Lung microvascular endothelial cell (primary cell): ENCODE measurements at regions not wholly inside any gene's neighbourhood (a gene's known extent, or its start where the extent isn't known, plus 50 kb on each side); places are given as distances from the start of the nearest gene placed in this dataset.

Source experiments
- DNase-seq, 2 donors: peaks; one replicate each; pipeline versions ENCODE4 v3.0.0 to v3.0.0-alpha.2; 2010; ENCODE audit warnings: low read depth in 2 of 2

DNA sequence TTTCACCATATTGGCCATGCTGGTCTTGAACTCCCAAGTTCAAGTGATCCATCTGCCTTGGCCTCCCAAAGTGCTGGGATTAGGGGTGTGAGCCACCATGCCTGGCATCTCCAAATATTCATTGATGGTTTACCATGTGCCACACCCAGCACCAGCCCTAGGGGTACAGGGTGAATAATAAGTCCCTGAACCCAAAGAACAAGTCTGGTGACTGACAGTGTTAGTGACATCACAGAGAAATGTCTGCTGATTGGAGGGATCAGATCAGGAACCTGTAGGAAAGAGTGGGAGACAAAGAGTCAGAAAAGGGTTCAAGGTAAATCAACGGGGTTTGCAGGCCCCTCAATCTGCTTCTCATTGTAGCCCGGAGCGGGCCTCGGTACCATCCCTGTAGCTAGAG is 118.4 kb upstream of the NABP1 start:
- DNase-seq: no peak

DNA sequence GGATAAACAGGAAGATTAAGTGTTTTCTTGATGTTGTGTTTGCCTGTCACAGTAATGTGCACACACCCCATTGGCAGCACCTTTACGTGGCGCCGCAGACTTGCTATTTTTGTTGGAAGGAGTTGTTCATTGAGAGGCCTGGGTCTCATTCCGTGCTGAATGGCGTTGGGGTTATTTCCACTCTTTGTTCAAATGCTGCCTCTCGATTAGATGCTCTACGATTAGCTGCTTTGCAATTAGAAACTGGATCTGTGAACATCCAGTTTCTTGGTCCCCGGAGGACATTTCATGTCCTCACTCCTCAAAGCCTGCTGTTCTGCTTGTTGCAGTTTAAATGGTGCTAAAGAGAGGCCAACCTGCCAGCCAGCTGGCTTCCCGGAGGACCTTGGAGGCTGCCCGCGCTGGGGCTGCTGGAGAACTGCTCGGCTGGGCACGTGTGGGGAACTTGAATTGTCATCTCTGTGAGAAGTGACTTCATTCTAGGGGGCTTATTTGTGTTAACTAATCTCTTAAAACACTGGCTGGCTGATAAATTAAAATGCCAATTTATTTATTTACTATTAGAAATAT is 117.4 kb upstream of the NABP1 start:
- DNase-seq: no peak

- DNase-seq: no peak
Measured at GRCh38 chr2:191565120-191565519, 112.8 kb upstream of the NABP1 start.

DNA sequence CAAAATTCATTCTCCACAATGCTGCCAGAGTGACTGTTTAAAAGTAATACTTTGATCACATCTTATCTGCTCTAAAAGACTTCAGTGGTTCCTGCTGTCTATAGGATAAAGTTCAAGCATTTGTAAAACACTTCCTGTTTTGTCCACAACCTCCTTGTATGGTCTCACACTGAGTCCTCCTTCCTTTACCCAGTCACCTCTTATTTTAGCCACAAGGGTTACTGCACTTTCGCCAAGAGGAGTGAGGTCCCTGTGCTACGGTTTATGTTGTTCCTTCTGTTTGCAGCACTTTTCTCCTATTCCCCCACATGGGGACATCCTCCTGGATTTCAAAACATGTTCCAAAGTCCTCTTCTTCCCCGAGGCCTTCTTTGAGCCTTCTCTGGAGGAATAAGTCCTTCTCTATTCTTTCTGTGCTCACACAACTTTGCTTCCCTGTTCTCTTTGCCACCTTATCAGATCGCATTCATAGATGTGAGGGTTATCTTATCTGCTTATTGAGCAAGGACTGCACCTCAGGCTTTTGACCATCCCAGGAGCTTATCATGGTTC is 112.2 kb upstream of the NABP1 start:
- no peak for DNase-seq

- DNase-seq: peak; percentile 69 to 73
Measured at GRCh38 chr2:191566344-191566743, 111.6 kb upstream of the NABP1 start.

DNA sequence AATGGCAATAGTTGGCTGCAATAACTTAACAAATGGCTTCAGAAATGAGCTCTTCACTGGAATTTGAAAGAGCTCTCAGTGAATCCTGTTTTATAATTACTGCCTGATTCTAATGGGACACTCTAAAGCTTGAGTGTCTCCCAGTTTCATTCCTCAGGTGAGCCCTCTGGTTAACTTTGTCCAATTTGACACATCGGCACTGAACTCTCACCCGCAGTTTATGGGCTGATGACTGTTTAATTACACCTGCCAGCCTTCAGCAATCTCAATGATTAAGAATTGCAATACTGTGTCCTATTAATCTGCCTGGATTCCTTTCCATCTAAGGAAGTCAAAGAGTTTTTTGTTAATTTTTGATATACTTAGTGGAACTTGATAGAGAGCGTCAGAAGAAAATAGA is 110.7 kb upstream of the NABP1 start:
- no peak for DNase-seq

- DNase-seq: no peak
Measured at GRCh38 chr2:191569025-191569424, 108.9 kb upstream of the NABP1 start.

- peak; percentile 52 to 68 for DNase-seq
Measured at GRCh38 chr2:191571163-191571769, 106.7 kb upstream of the NABP1 start.

DNA sequence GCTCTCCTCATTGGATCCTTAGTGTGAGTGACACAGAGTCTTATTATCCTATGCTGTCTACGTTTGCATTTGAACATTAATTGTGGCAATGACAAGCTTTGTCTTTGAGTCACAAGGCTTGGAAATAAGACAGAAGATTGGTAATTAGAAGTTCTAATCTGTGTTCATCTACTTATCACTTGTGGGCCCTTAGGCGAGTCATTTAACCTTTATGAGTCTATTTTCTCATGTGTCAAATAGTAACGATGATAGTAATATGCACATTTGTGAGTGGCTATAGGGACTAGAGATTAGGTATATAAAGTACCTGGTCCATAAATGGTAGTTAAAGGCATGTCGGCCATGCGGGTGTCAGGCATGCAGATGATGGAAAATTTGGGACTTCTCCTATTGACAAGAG is 105.6 kb upstream of the NABP1 start:
- DNase-seq: no peak

DNA sequence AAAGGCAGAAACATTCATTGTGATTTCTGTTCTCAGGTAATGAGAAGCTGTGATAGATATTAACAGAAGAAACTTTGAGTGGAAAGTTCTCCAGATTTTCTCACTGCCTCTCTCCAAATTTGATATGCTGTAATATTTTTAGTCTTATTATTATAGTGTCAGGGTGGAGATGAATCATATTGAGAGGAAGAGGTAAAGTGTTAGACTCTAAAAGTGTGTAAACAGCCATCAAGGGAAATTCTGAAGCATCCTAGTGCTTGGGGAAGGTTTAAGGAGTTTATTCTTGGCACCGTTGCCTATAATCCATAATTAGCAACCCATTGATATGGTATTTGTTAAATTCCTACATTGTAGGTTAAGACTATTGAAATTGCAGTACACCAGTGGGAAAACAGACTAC is 104.7 kb upstream of the NABP1 start:
- DNase-seq: peak in 1 of 2 donors; percentile 7

DNA sequence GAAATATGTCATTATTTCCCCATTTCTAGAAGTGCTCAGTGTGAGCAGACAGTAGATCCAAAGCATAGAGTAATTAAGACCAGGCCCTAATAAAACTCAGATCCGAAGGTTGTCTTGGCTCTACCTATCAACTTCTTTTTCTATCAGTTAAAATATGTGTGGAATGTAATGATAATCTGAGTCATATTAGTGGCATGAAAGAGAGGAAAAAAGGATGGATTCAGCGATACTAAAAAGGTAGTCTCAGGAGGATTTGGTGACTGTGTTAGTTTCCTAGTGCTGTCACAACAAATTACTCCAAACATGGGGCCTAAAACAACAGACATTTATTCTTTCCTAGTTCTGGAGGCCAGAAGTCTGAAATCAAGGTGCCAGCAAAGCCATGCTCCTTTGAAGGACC is 103.7 kb upstream of the NABP1 start:
- no peak for DNase-seq

DNA sequence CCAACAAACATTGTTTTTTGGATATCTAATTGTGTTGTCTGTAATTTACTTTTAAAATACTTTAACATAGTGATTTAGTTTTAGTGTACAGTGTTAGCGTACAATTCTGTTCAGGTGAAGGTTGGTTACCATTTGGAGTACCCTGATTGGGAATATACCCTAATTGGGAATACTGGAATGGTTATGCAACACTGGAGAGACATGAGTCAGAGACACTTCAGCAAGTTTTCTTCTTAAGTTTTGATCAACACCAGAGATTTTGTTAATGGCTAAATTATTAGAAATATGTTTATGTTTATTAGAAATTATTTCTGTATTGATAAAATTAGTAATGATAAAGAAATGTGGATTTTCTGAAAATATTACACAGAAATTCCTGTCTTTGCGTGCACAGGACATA is 100.3 kb upstream of the NABP1 start:
- no peak for DNase-seq

GRCh38 chr2:191578031-191578430 is 99.9 kb upstream of the NABP1 start:
- no peak for DNase-seq

GRCh38 chr2:191580581-191580980 is 97.4 kb upstream of the NABP1 start:
- no peak for DNase-seq

DNA sequence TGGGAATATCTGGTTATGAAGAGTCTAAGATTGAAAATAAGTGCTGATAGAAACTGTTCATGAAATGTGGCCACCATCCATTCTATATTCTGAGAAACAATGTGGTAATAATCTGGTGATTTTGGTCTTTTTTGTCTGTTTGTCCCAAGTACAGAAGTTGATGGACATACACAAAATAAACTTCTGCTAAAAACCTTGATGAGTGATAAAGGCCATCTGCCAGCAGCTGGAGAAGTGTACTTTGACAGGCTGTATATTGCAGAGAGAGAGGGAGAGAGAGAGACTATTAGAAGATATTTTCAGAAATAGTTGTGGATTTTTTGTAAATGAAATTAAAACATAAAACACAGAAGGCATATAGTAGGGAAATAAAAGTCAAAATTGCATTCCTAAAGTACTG is 96.9 kb upstream of the NABP1 start:
- no peak for DNase-seq

- DNase-seq: peak in 1 of 2 donors; percentile 67
Measured at GRCh38 chr2:191582355-191582754, 95.6 kb upstream of the NABP1 start.

- DNase-seq: no peak
Measured at GRCh38 chr2:191591025-191591424, 86.9 kb upstream of the NABP1 start.

DNA sequence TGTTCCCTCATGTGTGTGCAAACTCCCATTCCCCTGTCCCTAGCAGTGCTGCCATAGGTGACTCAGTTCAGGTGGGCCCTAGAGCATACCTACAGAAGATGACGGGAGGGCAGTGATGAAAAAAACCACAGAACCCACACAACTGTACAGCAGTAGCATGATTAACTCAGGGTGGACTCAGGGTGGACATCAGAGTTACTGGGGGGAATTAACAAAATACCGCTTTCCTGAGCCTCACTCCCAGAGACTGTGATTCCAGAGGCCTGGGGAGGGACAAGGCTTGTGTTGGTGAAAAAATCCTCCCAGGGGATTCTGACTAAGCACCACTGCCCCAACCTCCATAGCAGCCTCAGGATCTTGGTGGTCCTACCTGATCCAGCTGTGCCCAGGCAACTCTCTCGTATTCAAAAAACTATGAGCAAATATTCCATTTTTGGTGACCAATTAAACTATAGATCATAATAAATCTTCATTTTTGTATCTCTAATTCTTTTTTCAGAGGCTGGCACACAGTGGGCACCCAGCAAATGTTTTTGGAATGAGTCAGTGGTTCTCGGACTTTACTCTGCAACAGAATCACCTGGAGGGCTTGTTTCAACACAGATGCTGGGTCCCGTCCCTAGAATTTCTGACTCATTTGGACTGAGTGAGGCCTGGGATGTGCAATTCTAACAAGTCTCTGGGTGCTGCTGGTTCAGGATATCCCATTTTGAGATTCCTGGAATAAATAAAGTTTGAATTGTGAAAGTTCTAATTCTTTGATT is 84.1 kb upstream of the NABP1 start:
- no peak for DNase-seq

GRCh38 chr2:191597186-191597751 is 80.7 kb upstream of the NABP1 start:
- DNase-seq: no peak

- no peak for DNase-seq
Measured at GRCh38 chr2:191598296-191598695, 79.6 kb upstream of the NABP1 start.

DNA sequence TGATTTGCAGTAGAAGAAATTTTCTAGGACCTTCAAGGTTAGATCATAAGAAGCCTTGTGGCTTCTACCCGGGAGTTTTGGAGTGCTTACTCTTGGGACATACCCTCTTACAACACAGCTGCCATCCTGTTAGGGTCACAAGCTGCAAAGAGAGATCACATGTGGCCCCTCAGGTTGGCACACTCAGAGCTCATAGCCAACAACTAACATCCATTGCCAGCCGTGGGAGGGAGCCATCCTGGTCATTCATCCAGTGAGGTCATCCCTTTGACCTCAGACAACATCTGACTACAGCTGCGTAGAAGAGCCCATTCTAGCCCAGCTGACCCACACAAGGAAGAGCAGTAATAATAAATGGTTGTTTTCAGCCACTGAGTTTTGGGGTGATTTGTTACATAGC is 76.9 kb upstream of the NABP1 start:
- DNase-seq: no peak

GRCh38 chr2:191604154-191604553 is 73.8 kb upstream of the NABP1 start:
- DNase-seq: no peak
